ENCODE measurements at regions not wholly inside any gene's neighbourhood (a gene's known extent, or its start where the extent isn't known, plus 50 kb on each side); places are given as distances from the start of the nearest gene placed in this dataset.

GRCh38 chr9:95776176-95776575 is 99.3 kb upstream of the ERCC6L2 start:
- Histone ChIP-seq H2AK5ac (ENCODE audit: insufficient read length, low read length) (no peak overlapping the region), H2BK5ac (ENCODE audit: insufficient read length, low read length) (no peak overlapping the region), H4K20me1 (ENCODE audit: control insufficient read depth, insufficient read depth, insufficient read length) (no peaks in the 10 kb centered on the region), H3K9ac (ENCODE audit: extremely low read depth, insufficient read length, low read length) (no peak overlapping the region), H3K18ac (ENCODE audit: insufficient read length, low read depth, low read length) (no peak overlapping the region), H4K91ac (ENCODE audit: insufficient read length, low read depth, low read length) (no peak overlapping the region), H4K8ac (replicated peaks; ENCODE audit: insufficient read length, low read depth, low read length) (no peak overlapping the region), H3K27me3 (ENCODE audit: insufficient read depth, low read length) (no peaks in the 10 kb centered on the region; the same call in 1 of the 2 replicates), H3K4me1 (ENCODE audit: insufficient read depth, low read length) (peaks cover 4% of the 10 kb centered on the region; the same call in 1 of the 2 replicates), H3K79me1 (ENCODE audit: insufficient read depth, low read depth, low read length, poor library complexity, severe bottlenecking) (no peaks in the 10 kb centered on the region), H3K27ac (ENCODE audit: insufficient read length, low read depth, low read length) (no peak overlapping the region), H4K5ac (ENCODE audit: insufficient read length, low read depth, low read length) (no peak overlapping the region), H3K79me2 (ENCODE audit: insufficient read depth, low read length) (no peaks in the 10 kb centered on the region), H2BK12ac (ENCODE audit: insufficient read length, low read depth, low read length) (no peak overlapping the region), H3K23me2 (ENCODE audit: insufficient read length, low read depth, low read length, poor library complexity, severe bottlenecking) (no peaks in the 10 kb centered on the region), H3T11ph (ENCODE audit: low read length) (no peak overlapping the region), H3K56ac (ENCODE audit: insufficient read length, low read depth, low read length) (no peak overlapping the region), H3K23ac (ENCODE audit: insufficient read length, low read depth, low read length) (no peak overlapping the region), H3K9me3 (ENCODE audit: control insufficient read depth, low read depth, low read length) (no peaks in the 10 kb centered on the region), H3K4me2 (ENCODE audit: insufficient read depth, insufficient read length, low read length) (no peak overlapping the region), H3K4ac (ENCODE audit: low read depth, low read length) (no peak overlapping the region), H2BK20ac (ENCODE audit: low read depth, low read length, poor library complexity, severe bottlenecking) (no peak overlapping the region), H2BK120ac (ENCODE audit: low read depth, low read length, poor library complexity, severe bottlenecking) (no peak overlapping the region), H2BK15ac (ENCODE audit: low read depth, low read length) (no peak overlapping the region), H2AFZ (ENCODE audit: low read length) (no peak overlapping the region), H3K14ac (ENCODE audit: insufficient read depth, low read length) (no peak overlapping the region)
- H3K27ac Mint-ChIP-seq = no peak overlapping the region
- DNase-seq = no peak
- no peaks in the 10 kb centered on the region for H3K36me3 Mint-ChIP-seq (ENCODE audit: insufficient read depth in 1 of 3, low read depth in 3 of 3)
- H3K4me1 Mint-ChIP-seq = peaks cover 26 to 29% of the 10 kb centered on the region in 2 experiments
- H3K27me3 Mint-ChIP-seq (ENCODE audit: low read depth) = peaks cover 10% of the 10 kb centered on the region
- TF ChIP-seq CTCF (conservative IDR thresholded peaks at IDR 0.05) = no peak
- H3K4me3 Mint-ChIP-seq = no peak overlapping the region
- H3K9me3 Mint-ChIP-seq = no peaks in the 10 kb centered on the region; a peak in 1 of 5 replicates

All from H9 (cell line).